ENCODE measurements at regions not wholly inside any gene's neighbourhood (a gene's known extent, or its start where the extent isn't known, plus 50 kb on each side); places are given as distances from the start of the nearest gene placed in this dataset.

- no peak for DNase-seq
Observed at GRCh38 chr6:54010340-54011276, 100.6 kb upstream of the MLIP start.

GRCh38 chr6:54011277-54011648 lies 100.0 kb upstream of the MLIP start:
- no peak for DNase-seq

GRCh38 chr6:54013966-54014365 lies 97.3 kb upstream of the MLIP start:
- no peak for DNase-seq

- no peak for DNase-seq
Observed at GRCh38 chr6:54014440-54014839, 96.8 kb upstream of the MLIP start.

GRCh38 chr6:54017877-54018276 lies 93.4 kb upstream of the MLIP start:
- no peak for DNase-seq

- no peak for DNase-seq
Observed at GRCh38 chr6:54018722-54019121, 92.5 kb upstream of the MLIP start.

- no peak for DNase-seq
Observed at GRCh38 chr6:54019860-54020259, 91.4 kb upstream of the MLIP start.

GRCh38 chr6:54020334-54020733 lies 90.9 kb upstream of the MLIP start:
- DNase-seq, result no peak

- DNase-seq, result no peak
Observed at GRCh38 chr6:54026652-54027400, 84.4 kb upstream of the MLIP start.

GRCh38 chr6:54028170-54028569 lies 83.1 kb upstream of the MLIP start:
- DNase-seq, result no peak

- DNase-seq, result no peak
Observed at GRCh38 chr6:54029187-54029586, 82.1 kb upstream of the MLIP start.

- DNase-seq, result no peak
Observed at GRCh38 chr6:54031169-54031568, 80.1 kb upstream of the MLIP start.

GRCh38 chr6:54037277-54037779 lies 73.9 kb upstream of the MLIP start:
- DNase-seq, result no peak

- DNase-seq, result no peak
Observed at GRCh38 chr6:54040545-54040944, 70.7 kb upstream of the MLIP start.

- DNase-seq, result no peak
Observed at GRCh38 chr6:54041239-54041638, 70.0 kb upstream of the MLIP start.

- no peak for DNase-seq
Observed at GRCh38 chr6:54043360-54043759, 67.9 kb upstream of the MLIP start.

- no peak for DNase-seq
Observed at GRCh38 chr6:54044059-54044458, 67.2 kb upstream of the MLIP start.

GRCh38 chr6:54048782-54049181 lies 62.5 kb upstream of the MLIP start:
- no peak for DNase-seq

GRCh38 chr6:54050750-54051149 lies 60.5 kb upstream of the MLIP start:
- DNase-seq, result no peak

- no peak for DNase-seq
Observed at GRCh38 chr6:54053881-54054391, 57.3 kb upstream of the MLIP start.

- no peak for DNase-seq
Observed at GRCh38 chr6:54056105-54056504, 55.1 kb upstream of the MLIP start.

GRCh38 chr6:54057058-54057457 lies 54.2 kb upstream of the MLIP start:
- no peak for DNase-seq

GRCh38 chr6:54058236-54058635 lies 53.0 kb upstream of the MLIP start:
- DNase-seq, result no peak

- DNase-seq, result no peak
Observed at GRCh38 chr6:54059683-54060082, 51.6 kb upstream of the MLIP start.

Measured in RPMI8226 (cell line).